GM18867 (cell line): ENCODE measurements at regions not wholly inside any gene's neighbourhood (a gene's known extent, or its start where the extent isn't known, plus 50 kb on each side); places are given as distances from the start of the nearest gene placed in this dataset.
"Not testable (repeated sequence)": the region's sequence is repeated elsewhere in the genome, so short reads cannot be mapped to it uniquely, and the experiment has no call there.

ENCODE experiments used
- ATAC-seq: cut with Tn5 transposase; IDR thresholded peaks from one replicate; pipeline ENCODE4 v1.9.1; 2021; ENCODE audit warnings: mild to moderate bottlenecking, moderate library complexity; ENCODE audit not compliant: unreplicated experiment

- ATAC-seq, result peak; percentile 40
These were observed 80.5 kb upstream of the PPARGC1A start for GRCh38 chr4:23970201-23970850.

DNA sequence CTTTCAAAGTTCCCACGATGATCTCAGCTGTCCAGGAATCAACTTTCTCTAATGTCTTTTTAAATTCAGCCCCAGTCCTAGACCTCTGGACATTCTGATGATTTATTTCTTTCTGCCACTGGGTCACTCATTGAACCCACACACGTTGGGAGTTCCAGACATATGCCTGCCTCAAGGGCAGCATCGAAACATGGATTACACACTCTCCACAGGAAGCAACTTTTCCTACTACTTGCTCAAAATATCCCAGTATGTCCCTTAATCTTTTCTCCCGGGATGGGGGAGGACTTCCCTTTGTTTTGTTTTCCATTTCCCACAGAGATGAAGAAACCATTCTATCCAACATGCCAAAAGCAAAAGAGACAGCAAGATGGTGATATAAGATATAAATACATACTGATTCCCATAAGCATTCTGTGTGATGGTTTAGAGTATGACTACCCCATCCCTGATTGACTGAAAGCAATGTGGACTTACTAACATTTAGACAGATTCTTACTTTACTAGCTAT is 79.8 kb upstream of the PPARGC1A start:
- no peak for ATAC-seq

DNA sequence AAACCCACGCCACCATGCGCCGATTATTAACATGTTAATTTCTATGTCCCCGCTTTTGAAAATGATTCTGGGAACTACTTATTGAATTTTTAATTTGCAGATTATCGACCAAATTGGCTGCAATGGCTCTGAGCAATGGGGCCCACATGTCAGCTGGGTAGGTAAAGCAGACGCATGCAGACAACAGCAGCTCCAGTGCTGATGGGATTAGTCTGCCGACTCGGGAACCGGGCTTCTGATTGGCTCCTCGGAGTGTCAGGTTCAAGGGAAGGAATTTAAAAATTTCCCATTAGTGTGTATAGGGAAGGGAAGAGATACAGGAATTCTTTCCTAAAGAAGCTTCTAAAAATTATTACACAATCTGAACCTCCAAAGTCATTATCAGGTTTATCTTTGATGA is 77.4 kb upstream of the PPARGC1A start:
- no peak for ATAC-seq

- peak; percentile 37 for ATAC-seq
These were observed 76.9 kb upstream of the PPARGC1A start for GRCh38 chr4:23966725-23967124.

DNA sequence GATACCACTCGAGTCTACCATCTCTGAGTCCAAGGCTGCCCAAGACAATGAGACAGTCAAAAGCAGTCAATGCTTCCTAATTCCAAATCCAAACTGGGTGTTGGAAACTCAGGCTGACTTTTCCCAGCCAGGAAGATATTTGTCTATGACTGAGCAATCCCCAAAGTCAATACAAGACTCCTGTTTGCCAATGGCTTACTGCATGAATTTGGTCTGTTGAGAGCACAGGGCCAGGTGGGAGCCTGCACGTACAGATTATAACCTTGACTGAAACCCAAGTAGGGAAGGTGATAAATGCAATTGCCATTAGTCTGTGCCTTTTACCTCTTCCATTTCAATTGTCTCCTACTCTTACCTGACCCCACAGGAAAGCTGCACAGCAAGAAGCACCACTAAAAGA is 72.6 kb upstream of the PPARGC1A start:
- ATAC-seq, result no peak

GRCh38 chr4:23961395-23961794 is 71.5 kb upstream of the PPARGC1A start:
- not testable (repeated sequence) for ATAC-seq

DNA sequence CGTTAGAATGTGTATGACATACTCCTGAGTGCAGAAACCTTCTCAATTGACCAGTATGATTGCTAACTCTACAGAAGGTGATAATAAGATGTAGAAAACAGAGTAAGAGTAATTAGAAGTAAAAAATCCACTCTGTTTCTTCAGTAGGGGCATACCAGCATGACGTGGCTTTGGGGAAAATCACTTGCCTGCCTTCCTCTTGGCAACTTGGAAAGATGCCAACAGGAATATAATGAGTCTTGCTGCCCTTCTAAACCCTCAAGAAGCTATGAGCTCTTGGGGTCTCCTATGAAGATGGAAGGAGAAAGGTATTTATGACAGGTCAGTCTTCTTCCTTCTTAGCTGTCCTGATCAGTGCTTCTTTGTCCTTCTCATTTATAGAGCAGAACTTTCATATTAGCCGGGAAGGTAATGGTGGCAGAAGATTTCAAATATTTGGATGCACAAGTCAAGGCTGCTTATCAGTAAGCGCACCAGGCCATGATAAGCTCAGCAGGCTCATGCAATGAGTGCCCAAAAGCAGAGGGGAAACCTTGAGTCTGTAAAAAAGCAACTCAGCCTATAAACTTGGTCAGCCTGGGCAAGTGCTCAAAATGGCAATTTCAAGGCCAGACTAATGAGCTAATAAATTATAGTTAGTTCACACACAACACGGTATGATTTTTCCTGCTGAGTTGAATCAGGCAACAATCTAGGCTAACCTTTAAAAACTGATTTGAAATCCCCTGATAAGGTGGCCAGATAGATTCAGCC is 69.7 kb upstream of the PPARGC1A start:
- ATAC-seq, result no peak

- ATAC-seq, result no peak
These were observed 68.9 kb upstream of the PPARGC1A start for GRCh38 chr4:23958749-23959148.

DNA sequence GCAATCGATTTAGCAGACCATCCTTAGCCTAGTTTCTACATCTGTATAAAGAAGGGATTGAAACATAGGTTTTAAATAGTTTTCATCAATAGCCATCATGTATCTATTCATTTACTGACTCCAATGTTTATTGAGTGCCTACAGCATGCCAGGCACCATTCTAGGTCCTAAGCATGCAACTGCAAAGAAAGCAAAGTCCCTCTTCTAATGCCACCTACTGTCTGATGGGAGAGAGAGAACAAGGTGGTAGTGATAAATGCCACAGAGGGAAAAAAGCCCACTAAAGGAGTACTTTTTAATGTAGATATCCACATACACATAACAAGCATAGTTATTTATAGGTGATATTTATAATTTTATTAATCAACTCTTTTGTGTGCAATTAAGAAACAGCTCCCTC is 67.6 kb upstream of the PPARGC1A start:
- ATAC-seq, result no peak

GRCh38 chr4:23956601-23957364 is 66.9 kb upstream of the PPARGC1A start:
- ATAC-seq, result no peak

DNA sequence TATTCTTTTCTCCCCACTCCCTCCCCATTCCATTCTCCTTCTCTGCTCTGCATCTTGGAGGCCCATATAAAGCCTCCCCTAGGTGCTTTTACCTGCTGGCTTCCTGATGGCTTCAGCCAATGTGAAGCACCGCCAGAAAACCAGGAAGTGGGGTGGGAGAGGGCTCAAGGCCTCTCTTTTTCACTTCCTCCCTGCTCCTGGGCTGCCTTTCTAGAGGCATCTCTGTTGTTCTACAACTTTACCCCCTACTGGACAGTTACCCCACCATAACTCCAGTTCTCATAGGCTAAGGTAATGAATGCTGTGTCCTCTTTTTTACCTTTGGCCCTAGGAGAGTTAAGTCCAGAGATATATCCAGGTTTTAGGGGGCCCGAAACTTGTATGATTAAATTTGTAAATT is 62.4 kb upstream of the PPARGC1A start:
- ATAC-seq, result peak; percentile 75

DNA sequence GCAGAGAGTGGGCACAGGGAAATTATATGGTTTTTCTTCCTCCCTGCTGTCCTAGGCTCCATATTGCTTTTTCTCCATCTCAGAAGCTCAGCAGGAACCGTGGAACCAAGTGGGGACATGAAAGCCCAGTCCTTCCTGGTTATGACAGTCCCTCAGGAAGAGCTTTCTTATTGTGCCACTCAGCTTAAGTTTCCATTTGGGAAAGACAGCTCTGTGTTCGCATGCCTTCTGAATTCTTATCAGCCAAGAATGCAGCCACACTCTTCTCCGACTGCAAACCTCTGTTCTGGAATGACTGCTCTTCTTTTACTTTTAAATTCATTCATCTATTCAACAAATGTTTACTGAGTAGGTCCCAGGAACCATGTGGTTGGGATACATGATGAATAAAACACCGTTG is 58.0 kb upstream of the PPARGC1A start:
- no peak for ATAC-seq

GRCh38 chr4:23946299-23946698 is 56.5 kb upstream of the PPARGC1A start:
- no peak for ATAC-seq

- peak; percentile 73 for ATAC-seq
These were observed 55.7 kb upstream of the PPARGC1A start for GRCh38 chr4:23945451-23946017.

DNA sequence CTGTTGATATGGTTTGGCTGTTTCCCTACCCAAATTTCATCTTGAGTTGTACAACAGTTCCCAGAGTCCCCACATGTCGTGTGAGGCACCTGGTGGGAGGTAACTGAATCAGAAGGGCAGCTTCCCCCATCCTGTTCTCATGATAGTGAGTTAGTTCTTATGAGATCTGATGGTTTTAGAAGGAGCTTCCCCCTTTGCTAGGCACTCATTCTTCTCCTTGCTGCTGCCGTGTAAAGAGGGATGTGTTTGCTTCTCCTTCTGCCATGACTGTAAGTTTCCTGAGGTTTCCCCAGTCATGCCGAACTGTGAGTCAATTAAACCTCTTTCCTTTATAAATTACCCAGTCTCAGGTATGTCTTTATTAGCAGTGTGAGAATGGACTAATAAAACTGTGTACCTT is 54.7 kb upstream of the PPARGC1A start:
- ATAC-seq, result not testable (repeated sequence)

DNA sequence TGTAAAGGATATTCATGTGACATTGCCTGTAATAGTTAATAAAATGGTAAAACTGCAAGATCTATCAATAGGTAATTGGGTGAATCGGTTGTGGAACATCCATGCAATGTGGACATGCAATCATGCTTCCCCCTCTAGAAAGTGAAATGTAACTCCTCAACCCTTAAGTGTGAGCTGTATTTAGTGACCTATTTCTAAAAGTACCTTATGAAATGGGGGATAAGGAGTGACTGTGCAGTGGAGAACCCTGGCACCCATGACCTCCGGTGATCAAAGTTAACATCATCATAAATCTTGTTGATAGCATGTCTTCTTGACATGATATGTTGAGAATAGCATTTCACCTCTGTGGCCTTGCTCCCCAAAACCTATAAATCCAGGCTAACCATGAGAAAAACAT is 53.6 kb upstream of the PPARGC1A start:
- ATAC-seq, result no peak

DNA sequence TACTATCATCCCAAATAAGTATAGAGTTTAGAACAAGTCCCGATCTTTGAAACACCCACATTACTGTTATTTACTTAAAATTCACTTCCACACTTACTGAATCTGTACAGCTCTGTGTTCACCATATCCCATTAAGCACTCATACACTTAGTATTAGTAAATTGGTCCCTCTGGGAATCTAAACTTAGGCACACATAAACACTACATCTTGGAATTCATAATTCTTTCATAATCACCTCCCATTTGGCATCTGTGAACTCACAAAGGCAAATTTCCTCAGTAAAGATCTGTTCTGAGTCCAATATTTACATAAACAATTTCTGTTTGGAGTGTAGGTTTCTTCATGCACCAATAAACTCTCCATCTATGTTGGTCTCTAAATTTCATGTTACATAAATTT is 52.6 kb upstream of the PPARGC1A start:
- ATAC-seq, result no peak
